ENCODE measurements at regions not wholly inside any gene's neighbourhood (a gene's known extent, or its start where the extent isn't known, plus 50 kb on each side); places are given as distances from the start of the nearest gene placed in this dataset.

DNA sequence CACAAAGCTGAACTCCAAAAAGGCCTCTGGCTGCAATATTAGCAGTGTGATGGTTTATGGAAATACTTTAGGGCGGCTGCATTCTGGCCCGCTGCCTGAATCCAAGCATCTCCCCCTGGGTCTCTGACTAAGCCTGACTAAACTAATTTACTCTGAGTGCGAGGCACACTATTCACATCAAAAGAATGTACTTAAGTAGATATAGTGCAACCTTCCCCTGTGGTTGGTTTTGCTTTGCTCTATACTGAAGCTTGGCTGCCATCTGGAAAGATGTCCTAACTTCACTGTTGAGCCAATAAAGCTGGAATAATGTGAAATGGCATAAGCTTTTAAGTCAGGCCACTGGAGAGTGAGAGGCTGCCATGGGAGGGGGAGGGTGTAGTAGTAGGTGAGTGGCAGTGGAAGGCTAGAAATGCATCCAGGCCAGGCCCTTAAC, 321.6 kb downstream of the AASDHPPT start:
- 0% methylated on average over 3 of the region's 3 CpGs for WGBS (ENCODE audit: insufficient coverage, low coverage, missing lambda C conversion rate)
- H3K4me1 ChIP-seq (replicated peaks in 1 of 2; ENCODE audit: control insufficient read depth in 2 of 2, insufficient read depth in 2 of 2, low read length in 2 of 2), result no peaks in the 10 kb centered on the region
- H3K9me1 ChIP-seq (ENCODE audit: control insufficient read depth, insufficient read depth, low read length), result no peaks in the 10 kb centered on the region
- DNase-seq (ENCODE audit: extremely low read depth in 1 of 4, low spot score in 3 of 4) (no peak), FAIRE-seq (no peak), ATAC-seq (no peak)
- H4K20me1 ChIP-seq (replicated peaks; ENCODE audit: control insufficient read depth, insufficient read depth, low read length), result no peaks in the 10 kb centered on the region
- no peak overlapping the region for H3K4me3 ChIP-seq
- no peak overlapping the region for H2AFZ ChIP-seq (ENCODE audit: low read depth, low read length)
- CTCF ChIA-PET (ENCODE audit: low intra/inter-chr PET ratio), result no interaction called here
- no peak overlapping the region for H3K4me2 ChIP-seq (ENCODE audit: insufficient read depth, low read length)
- intact Hi-C loops (cut with micrococcal nuclease), result no loop called here
- in situ Hi-C loops (cut with MboI), result no loop called here
- BruUV-seq (replicated peaks), result no TSS peak
- H3K9ac ChIP-seq (ENCODE audit: insufficient read depth in 1 of 2, low read depth in 2 of 2, low read length in 2 of 2), result no peak overlapping the region
- H3K36me3 ChIP-seq (ENCODE audit: control insufficient read depth, insufficient read depth, low read length), result no peaks in the 10 kb centered on the region
- POLR2A ChIA-PET, result no interaction called here
- no peak overlapping the region for H3K27ac ChIP-seq (ENCODE audit: extremely low read depth, low read depth, low read length)
- no peaks in the 10 kb centered on the region for H3K79me2 ChIP-seq (ENCODE audit: control insufficient read depth, insufficient read depth, low read length)
- H3K27me3 ChIP-seq (ENCODE audit: control insufficient read depth in 2 of 2, insufficient read depth in 2 of 2, low read length in 2 of 2), result no peaks in the 10 kb centered on the region
- H3K9me3 ChIP-seq (replicated peaks; ENCODE audit: control insufficient read depth, insufficient read depth, low read depth, low read length), result no peaks in the 10 kb centered on the region; the same call in 1 of the 2 replicates
- TF ChIP-seq PTBP1 (IDR thresholded peaks at IDR 0.05; ENCODE audit: low read depth, low read length) (no peak), PRMT5 (CRISPR knock-in tag; IDR thresholded peaks at IDR 0.05) (no peak), KAT2B (IDR thresholded peaks at IDR 0.05; ENCODE audit: low read depth, low read length) (no peak), ZC3H11A (IDR thresholded peaks at IDR 0.05; ENCODE audit: low read depth, low read length) (no peak), RBM15 (IDR thresholded peaks at IDR 0.05; ENCODE audit: insufficient read depth, low read length) (no peak), GTF2E2 (tag; IDR thresholded peaks at IDR 0.05) (no peak), SAFB2 (IDR thresholded peaks at IDR 0.05; ENCODE audit: borderline replicate concordance, low read depth, low read length, severe bottlenecking) (no peak), ZNF3 (CRISPR knock-in tag; IDR thresholded peaks at IDR 0.05) (no peak), RBFOX2 (IDR thresholded peaks at IDR 0.05; ENCODE audit: low read depth, low read length) (no peak), CBX8 (IDR thresholded peaks at IDR 0.05; ENCODE audit: borderline replicate concordance, extremely low read depth, low read depth, low read length, poor library complexity, severe bottlenecking) (no peak), SUPT5H (IDR thresholded peaks at IDR 0.05) (no peak), CCNT2 (IDR thresholded peaks at IDR 0.05; ENCODE audit: borderline replicate concordance, extremely low read depth, insufficient read length, low read depth, low read length) (no peak), PHB (CRISPR knock-in tag; IDR thresholded peaks at IDR 0.05) (no peak)
- TF ChIP-seq, protein P1, sequence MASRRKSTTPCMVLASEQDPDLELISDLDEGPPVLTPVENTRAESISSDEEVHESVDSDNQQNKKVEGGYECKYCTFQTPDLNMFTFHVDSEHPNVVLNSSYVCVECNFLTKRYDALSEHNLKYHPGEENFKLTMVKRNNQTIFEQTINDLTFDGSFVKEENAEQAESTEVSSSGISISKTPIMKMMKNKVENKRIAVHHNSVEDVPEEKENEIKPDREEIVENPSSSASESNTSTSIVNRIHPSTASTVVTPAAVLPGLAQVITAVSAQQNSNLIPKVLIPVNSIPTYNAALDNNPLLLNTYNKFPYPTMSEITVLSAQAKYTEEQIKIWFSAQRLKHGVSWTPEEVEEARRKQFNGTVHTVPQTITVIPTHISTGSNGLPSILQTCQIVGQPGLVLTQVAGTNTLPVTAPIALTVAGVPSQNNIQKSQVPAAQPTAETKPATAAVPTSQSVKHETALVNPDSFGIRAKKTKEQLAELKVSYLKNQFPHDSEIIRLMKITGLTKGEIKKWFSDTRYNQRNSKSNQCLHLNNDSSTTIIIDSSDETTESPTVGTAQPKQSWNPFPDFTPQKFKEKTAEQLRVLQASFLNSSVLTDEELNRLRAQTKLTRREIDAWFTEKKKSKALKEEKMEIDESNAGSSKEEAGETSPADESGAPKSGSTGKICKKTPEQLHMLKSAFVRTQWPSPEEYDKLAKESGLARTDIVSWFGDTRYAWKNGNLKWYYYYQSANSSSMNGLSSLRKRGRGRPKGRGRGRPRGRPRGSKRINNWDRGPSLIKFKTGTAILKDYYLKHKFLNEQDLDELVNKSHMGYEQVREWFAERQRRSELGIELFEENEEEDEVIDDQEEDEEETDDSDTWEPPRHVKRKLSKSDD (conservative IDR thresholded peaks at IDR 0.05; ENCODE audit: low read length), result no peak
- TF ChIP-seq, protein P2, sequence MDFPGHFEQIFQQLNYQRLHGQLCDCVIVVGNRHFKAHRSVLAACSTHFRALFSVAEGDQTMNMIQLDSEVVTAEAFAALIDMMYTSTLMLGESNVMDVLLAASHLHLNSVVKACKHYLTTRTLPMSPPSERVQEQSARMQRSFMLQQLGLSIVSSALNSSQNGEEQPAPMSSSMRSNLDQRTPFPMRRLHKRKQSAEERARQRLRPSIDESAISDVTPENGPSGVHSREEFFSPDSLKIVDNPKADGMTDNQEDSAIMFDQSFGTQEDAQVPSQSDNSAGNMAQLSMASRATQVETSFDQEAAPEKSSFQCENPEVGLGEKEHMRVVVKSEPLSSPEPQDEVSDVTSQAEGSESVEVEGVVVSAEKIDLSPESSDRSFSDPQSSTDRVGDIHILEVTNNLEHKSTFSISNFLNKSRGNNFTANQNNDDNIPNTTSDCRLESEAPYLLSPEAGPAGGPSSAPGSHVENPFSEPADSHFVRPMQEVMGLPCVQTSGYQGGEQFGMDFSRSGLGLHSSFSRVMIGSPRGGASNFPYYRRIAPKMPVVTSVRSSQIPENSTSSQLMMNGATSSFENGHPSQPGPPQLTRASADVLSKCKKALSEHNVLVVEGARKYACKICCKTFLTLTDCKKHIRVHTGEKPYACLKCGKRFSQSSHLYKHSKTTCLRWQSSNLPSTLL (IDR thresholded peaks at IDR 0.05), result no peak

Data from K562 (cell line).